Activated naive CD4-positive, alpha-beta T cell treated with anti-CD3 and anti-CD28 coated beads, Interleukin-2, amount 50 U/mL, for 16 hours (primary cell): ENCODE measurements at regions not wholly inside any gene's neighbourhood (a gene's known extent, or its start where the extent isn't known, plus 50 kb on each side); places are given as distances from the start of the nearest gene placed in this dataset.

Experiments
- DNase-seq: peaks from one replicate; pipeline ENCODE4 v3.0.0-alpha.2; 2020

- no peak for DNase-seq
Measured at GRCh38 chr6:14709900-14710299, 536.0 kb upstream of the JARID2 start.

GRCh38 chr6:14710421-14710820 is 535.4 kb upstream of the JARID2 start:
- DNase-seq, result no peak

- peak; percentile 47 for DNase-seq
Measured at GRCh38 chr6:14711056-14711703, 534.7 kb upstream of the JARID2 start.

GRCh38 chr6:14711704-14712379 is 534.0 kb upstream of the JARID2 start:
- DNase-seq, result no peak

- DNase-seq, result no peak
Measured at GRCh38 chr6:14713008-14713960, 532.6 kb upstream of the JARID2 start.

GRCh38 chr6:14713966-14714631 is 531.8 kb upstream of the JARID2 start:
- DNase-seq, result no peak

- DNase-seq, result no peak
Measured at GRCh38 chr6:14715076-14715475, 530.8 kb upstream of the JARID2 start.

- DNase-seq, result no peak
Measured at GRCh38 chr6:14716499-14717146, 529.2 kb upstream of the JARID2 start.

- DNase-seq, result no peak
Measured at GRCh38 chr6:14717307-14717706, 528.6 kb upstream of the JARID2 start.

- no peak for DNase-seq
Measured at GRCh38 chr6:14718861-14719260, 527.0 kb upstream of the JARID2 start.

- DNase-seq, result no peak
Measured at GRCh38 chr6:14719270-14719669, 526.6 kb upstream of the JARID2 start.

GRCh38 chr6:14720411-14721102 is 525.3 kb upstream of the JARID2 start:
- no peak for DNase-seq

- no peak for DNase-seq
Measured at GRCh38 chr6:14721103-14721758, 524.6 kb upstream of the JARID2 start.

GRCh38 chr6:14722001-14722562 is 523.8 kb upstream of the JARID2 start:
- DNase-seq, result no peak

GRCh38 chr6:14722704-14723103 is 523.2 kb upstream of the JARID2 start:
- no peak for DNase-seq

GRCh38 chr6:14723535-14724086 is 522.3 kb upstream of the JARID2 start:
- no peak for DNase-seq

GRCh38 chr6:14724549-14724948 is 521.3 kb upstream of the JARID2 start:
- no peak for DNase-seq

GRCh38 chr6:14726816-14727493 is 518.9 kb upstream of the JARID2 start:
- DNase-seq, result no peak

GRCh38 chr6:14727494-14728395 is 518.1 kb upstream of the JARID2 start:
- no peak for DNase-seq
